ENCODE measurements at regions not wholly inside any gene's neighbourhood (a gene's known extent, or its start where the extent isn't known, plus 50 kb on each side); places are given as distances from the start of the nearest gene placed in this dataset.

- ChIA-PET CTCF (no interaction called here), POLR2A (no interaction called here)
- H3K4me3 ChIP-seq (ENCODE audit: low read depth, low read length): no peak overlapping the region
- H3K9me3 ChIP-seq (ENCODE audit: control insufficient read depth, insufficient read depth, low read depth, low read length): no peaks in the 10 kb centered on the region
- no peak for TF ChIP-seq ZNF596 (tag by site-specific recombination; IDR thresholded peaks at IDR 0.05)
- TF ChIP-seq ZNF174 (tag by site-specific recombination; IDR thresholded peaks at IDR 0.05): no peak
- TF ChIP-seq ZNF404 (tag by site-specific recombination; IDR thresholded peaks at IDR 0.05): no peak
- TF ChIP-seq ZNF24 (tag by site-specific recombination; IDR thresholded peaks at IDR 0.05): no peak
- TF ChIP-seq ZNF585B (tag by site-specific recombination; IDR thresholded peaks at IDR 0.05): no peak
- no peaks in the 10 kb centered on the region for H3K36me3 ChIP-seq (ENCODE audit: control insufficient read depth in 2 of 2, insufficient read depth in 1 of 2, low read length in 2 of 2)
- no peak overlapping the region for H3K27ac ChIP-seq (ENCODE audit: extremely low read depth, low read depth, low read length)
- no peaks in the 10 kb centered on the region; the same call in 1 of the 2 replicates for H3K4me1 ChIP-seq (ENCODE audit: control insufficient read depth, insufficient read depth, low read length)
Measured at GRCh38 chr10:113475381-113475807, 77.5 kb upstream of the HABP2 start.

- CTCF ChIA-PET: no interaction called here
- Histone ChIP-seq H3K4me3 (ENCODE audit: low read depth, low read length) (no peak overlapping the region), H3K36me3 (ENCODE audit: control insufficient read depth in 2 of 2, insufficient read depth in 1 of 2, low read length in 2 of 2) (no peaks in the 10 kb centered on the region), H3K4me1 (ENCODE audit: control insufficient read depth, insufficient read depth, low read length) (no peaks in the 10 kb centered on the region; the same call in 1 of the 2 replicates), H3K9me3 (ENCODE audit: control insufficient read depth, insufficient read depth, low read depth, low read length) (no peaks in the 10 kb centered on the region), H3K27ac (ENCODE audit: extremely low read depth, low read depth, low read length) (no peak overlapping the region)
- no peak for TF ChIP-seq ZFHX2 (tag by site-specific recombination; conservative IDR thresholded peaks at IDR 0.05)
- no peak for TF ChIP-seq ZNF488 (tag by site-specific recombination; IDR thresholded peaks at IDR 0.05)
- TF ChIP-seq FEZF1 (tag by site-specific recombination; IDR thresholded peaks at IDR 0.05): no peak
- TF ChIP-seq ZNF777 (tag by site-specific recombination; IDR thresholded peaks at IDR 0.05; ENCODE audit: borderline replicate concordance): no peak
- no peak for TF ChIP-seq ZNF677 (tag by site-specific recombination; IDR thresholded peaks at IDR 0.05)
- no peak for TF ChIP-seq KLF16 (tag by site-specific recombination; IDR thresholded peaks at IDR 0.05)
- TF ChIP-seq ZNF707 (tag by site-specific recombination; IDR thresholded peaks at IDR 0.05): no peak
- TF ChIP-seq ZNF548 (tag by site-specific recombination; IDR thresholded peaks at IDR 0.05): no peak
- no peak for TF ChIP-seq KLF8 (tag by site-specific recombination; IDR thresholded peaks at IDR 0.05)
- no peak for TF ChIP-seq ZNF664 (tag by site-specific recombination; IDR thresholded peaks at IDR 0.05)
- TF ChIP-seq ZBTB20 (tag by site-specific recombination; IDR thresholded peaks at IDR 0.05): no peak
- no peak for TF ChIP-seq ZBTB10 (tag by site-specific recombination; IDR thresholded peaks at IDR 0.05)
- POLR2A ChIA-PET: interaction anchor here (0.5 kb wide), 1 partner anchor 1746 kb away, joined by 3 read pairs; no protein-coding TSS in a partner anchor
Measured at GRCh38 chr10:113476191-113476590, 76.7 kb upstream of the HABP2 start.

GRCh38 chr10:113476673-113477072, 76.2 kb upstream of the HABP2 start:
- H3K9me3 ChIP-seq (ENCODE audit: control insufficient read depth, insufficient read depth, low read depth, low read length): no peaks in the 10 kb centered on the region
- H3K36me3 ChIP-seq (ENCODE audit: control insufficient read depth in 2 of 2, insufficient read depth in 1 of 2, low read length in 2 of 2): no peaks in the 10 kb centered on the region
- POLR2A ChIA-PET: interaction anchor here (0.5 kb wide), 1 partner anchor 1747 kb away, joined by 3 read pairs; no protein-coding TSS in a partner anchor
- no peaks in the 10 kb centered on the region; the same call in 1 of the 2 replicates for H3K4me1 ChIP-seq (ENCODE audit: control insufficient read depth, insufficient read depth, low read length)
- H3K4me3 ChIP-seq (ENCODE audit: low read depth, low read length): no peak overlapping the region
- CTCF ChIA-PET: no interaction called here
- H3K27ac ChIP-seq (ENCODE audit: extremely low read depth, low read depth, low read length): no peak overlapping the region
- TF ChIP-seq MEIS1 (CRISPR knock-in tag; IDR thresholded peaks at IDR 0.05; ENCODE audit: borderline replicate concordance) (no peak), ZNF10 (tag by site-specific recombination; IDR thresholded peaks at IDR 0.05) (no peak), ELK4 (IDR thresholded peaks at IDR 0.05; ENCODE audit: borderline replicate concordance, low read depth, low read length) (no peak), ZNF558 (tag by site-specific recombination; IDR thresholded peaks at IDR 0.05) (no peak), ZFP41 (tag by site-specific recombination; IDR thresholded peaks at IDR 0.05; ENCODE audit: borderline replicate concordance) (no peak), PBX3 (CRISPR knock-in tag; IDR thresholded peaks at IDR 0.05) (no peak), ZFP69B (tag by site-specific recombination; IDR thresholded peaks at IDR 0.05) (no peak), REST (tag by site-specific recombination; IDR thresholded peaks at IDR 0.05) (no peak)

Measured in HEK293 (cell line).